K562 (cell line): ENCODE measurements at regions not wholly inside any gene's neighbourhood (a gene's known extent, or its start where the extent isn't known, plus 50 kb on each side); places are given as distances from the start of the nearest gene placed in this dataset.

Experiments used
- CBFA2T3 ChIP-seq: fragments of 450-650 bp; IDR thresholded peaks from 2 replicates; pipeline ENCODE4 v1.6.1; 2017
- CTBP1 ChIP-seq: fragments of 450-650 bp; IDR thresholded peaks from 2 replicates; pipeline ENCODE4 v1.6.1; 2016; ENCODE audit warnings: borderline replicate concordance
- DIDO1 ChIP-seq: fragments of 450-650 bp; IDR thresholded peaks from 2 replicates; pipeline ENCODE4 v1.6.1; 2016; ENCODE audit warnings: low read depth, missing biosample characterization, missing genetic modification characterization
- DMBX1 ChIP-seq: fragments of 250-450 bp; sonication (Bioruptor Pico); IDR thresholded peaks from 2 replicates; pipeline ENCODE4 v1.8.0; 2022; ENCODE audit warnings: inconsistent platforms, mild to moderate bottlenecking, moderate library complexity, borderline replicate concordance
- HDAC3 ChIP-seq: fragments of 450-650 bp; IDR thresholded peaks from 2 replicates; pipeline ENCODE4 v1.6.1; 2018; ENCODE audit warnings: borderline replicate concordance, mild to moderate bottlenecking, moderate library complexity; ENCODE audit not compliant: partially characterized antibody
- NR1H2 ChIP-seq: sonication (generic); formaldehyde crosslinking; IDR thresholded peaks from 2 replicates; pipeline ENCODE4 v1.4.0; 2020; ENCODE audit warnings: mild to moderate bottlenecking, missing genetic modification reagents
- PURB ChIP-seq: sonication (generic); formaldehyde crosslinking; IDR thresholded peaks from 2 replicates; pipeline ENCODE4 v1.9.0; 2021; ENCODE audit warnings: low read depth, mild to moderate bottlenecking, missing genetic modification reagents
- RAD21 ChIP-seq, 2 experiments: fragments of 250-450 bp in 1 of 2; fragments of 450-650 bp in 1 of 2; sonication (Bioruptor Pico) in 1 of 2; formaldehyde crosslinking in 1 of 2; IDR thresholded peaks in 1 of 2; conservative IDR thresholded peaks in 1 of 2; 2 replicates each; pipeline versions ENCODE4 v1.4.0 to v1.8.0; 2020 to 2022; ENCODE audit warnings: mild to moderate bottlenecking in 2 of 2, moderate library complexity in 1 of 2
- RBFOX2 ChIP-seq: fragments of 200-400 bp; formaldehyde crosslinking; IDR thresholded peaks from 2 replicates; pipeline ENCODE4 v1.6.1; 2017; ENCODE audit warnings: low read depth, mild to moderate bottlenecking, low read length, moderate library complexity
- RHOXF2B ChIP-seq: fragments of 250-450 bp; sonication (Bioruptor Pico); conservative IDR thresholded peaks from 2 replicates; pipeline ENCODE4 v1.5.1; 2021
- ZBTB17 ChIP-seq: fragments of 450-650 bp; formaldehyde crosslinking; IDR thresholded peaks from 2 replicates; pipeline ENCODE4 v1.4.0; 2020; ENCODE audit warnings: mild to moderate bottlenecking
- ZKSCAN8 ChIP-seq: fragments of 200-800 bp; sonication (Bioruptor generic); IDR thresholded peaks from 2 replicates; pipeline ENCODE4 v1.6.1; 2016; ENCODE audit warnings: missing genetic modification characterization, missing compliant biosample characterization
- ZNF121 ChIP-seq: sonication (generic); formaldehyde crosslinking; conservative IDR thresholded peaks from 2 replicates; pipeline ENCODE4 v1.8.0; 2022; ENCODE audit warnings: missing genetic modification reagents
- ZNF239 ChIP-seq: fragments of 250-450 bp; sonication (Bioruptor Pico); IDR thresholded peaks from 2 replicates; pipeline ENCODE4 v1.4.0; 2020; ENCODE audit warnings: mild to moderate bottlenecking
- ZNF311 ChIP-seq: fragments of 250-450 bp; sonication (Bioruptor Pico); IDR thresholded peaks from 2 replicates; pipeline ENCODE4 v1.4.0; 2020; ENCODE audit warnings: mild to moderate bottlenecking, moderate library complexity
- ZNF79 ChIP-seq: fragments of 250-450 bp; sonication (Bioruptor Pico); IDR thresholded peaks from 2 replicates; pipeline ENCODE4 v1.4.0; 2020; ENCODE audit warnings: low read depth, mild to moderate bottlenecking, moderate library complexity
- TF ChIP-seq, protein P1 (sequence below): fragments of 450-650 bp; conservative IDR thresholded peaks from 2 replicates; pipeline ENCODE4 v1.6.1; 2016; ENCODE audit warnings: missing genetic modification characterization, low read depth, mild to moderate bottlenecking, control low read depth, missing compliant biosample characterization
- TF ChIP-seq, protein P2 (sequence below): fragments of 450-650 bp; IDR thresholded peaks from 2 replicates; pipeline ENCODE4 v1.6.1; 2016; ENCODE audit warnings: missing biosample characterization, missing genetic modification characterization
- TF ChIP-seq, protein P3 (sequence below): fragments of 450-650 bp; formaldehyde crosslinking; IDR thresholded peaks from 2 replicates; pipeline ENCODE4 v1.4.0; 2020; ENCODE audit warnings: mild to moderate bottlenecking, moderate library complexity
- TF ChIP-seq, protein P4 (sequence below), 2 experiments: fragments of 250-450 bp in 1 of 2; fragments of 450-650 bp in 1 of 2; sonication (Bioruptor Pico) in 1 of 2; IDR thresholded peaks; 2 replicates each; pipeline versions ENCODE4 v1.6.1 to v1.8.0; 2016 to 2021; ENCODE audit warnings: mild to moderate bottlenecking in 2 of 2, moderate library complexity in 2 of 2, missing compliant biosample characterization in 1 of 2, missing genetic modification characterization in 1 of 2

DNA sequence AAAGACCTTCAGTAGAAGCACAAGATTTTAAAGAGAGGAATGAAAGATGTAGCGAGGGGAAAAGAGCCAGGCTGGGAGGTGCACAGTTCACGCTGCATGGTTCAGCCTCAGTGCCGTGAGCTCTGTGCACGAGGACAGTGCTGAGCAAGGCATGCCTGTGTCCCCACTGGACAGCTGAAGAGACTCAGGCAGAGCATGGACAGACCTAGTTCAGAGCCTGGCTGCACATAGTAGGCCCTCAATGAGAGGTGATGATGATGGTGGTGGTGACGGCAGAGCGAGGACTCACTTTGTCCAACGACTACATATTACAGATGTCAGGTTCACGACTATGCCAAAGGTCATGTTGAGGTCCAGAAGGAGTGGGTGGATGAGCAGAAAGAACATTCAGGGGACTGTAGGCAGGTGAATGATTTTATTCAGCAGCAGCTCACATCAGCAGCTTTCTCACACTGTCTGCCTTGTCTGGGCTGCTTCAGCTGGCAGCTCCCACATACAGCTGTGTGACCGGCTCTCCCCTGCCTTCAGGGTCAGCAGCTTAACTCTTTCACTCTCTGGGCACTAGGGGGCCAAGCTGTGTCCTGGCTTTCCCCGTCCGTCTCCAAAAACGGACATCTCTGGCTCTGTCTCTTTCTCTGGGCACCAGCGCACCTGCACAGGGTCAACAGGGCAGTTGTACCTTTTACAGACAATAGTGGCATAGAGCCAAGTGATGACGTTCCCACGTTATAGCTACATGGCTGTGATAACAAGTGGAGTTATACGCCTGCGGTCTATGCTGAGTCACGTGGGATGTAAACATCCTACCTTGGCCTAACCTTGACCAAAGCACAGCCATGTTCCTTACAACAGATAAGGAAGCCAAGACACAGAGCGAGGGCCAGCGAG, 83.4 kb upstream of the KCNK12 start (continued):
- TF ChIP-seq, protein P1, sequence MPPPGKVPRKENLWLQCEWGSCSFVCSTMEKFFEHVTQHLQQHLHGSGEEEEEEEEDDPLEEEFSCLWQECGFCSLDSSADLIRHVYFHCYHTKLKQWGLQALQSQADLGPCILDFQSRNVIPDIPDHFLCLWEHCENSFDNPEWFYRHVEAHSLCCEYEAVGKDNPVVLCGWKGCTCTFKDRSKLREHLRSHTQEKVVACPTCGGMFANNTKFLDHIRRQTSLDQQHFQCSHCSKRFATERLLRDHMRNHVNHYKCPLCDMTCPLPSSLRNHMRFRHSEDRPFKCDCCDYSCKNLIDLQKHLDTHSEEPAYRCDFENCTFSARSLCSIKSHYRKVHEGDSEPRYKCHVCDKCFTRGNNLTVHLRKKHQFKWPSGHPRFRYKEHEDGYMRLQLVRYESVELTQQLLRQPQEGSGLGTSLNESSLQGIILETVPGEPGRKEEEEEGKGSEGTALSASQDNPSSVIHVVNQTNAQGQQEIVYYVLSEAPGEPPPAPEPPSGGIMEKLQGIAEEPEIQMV (tag) = 0 out of 2 replicates have a peak, but pooled peaks have one; percentile 54
- peak; percentile 89; the same call in 1 of the 2 replicates for TF ChIP-seq DMBX1
- TF ChIP-seq CTBP1 = peak; percentile 69; the same call in 1 of the 2 replicates
- no peak for TF ChIP-seq HDAC3
- 0 out of 2 replicates have a peak, but pooled peaks have one; percentile 31 for TF ChIP-seq ZNF311 (CRISPR knock-in tag)
- TF ChIP-seq RBFOX2 = no peak
- TF ChIP-seq RHOXF2B = no peak; the same call in 1 of the 2 replicates
- TF ChIP-seq ZNF79 (CRISPR knock-in tag) = no peak
- TF ChIP-seq DIDO1 (tag) = 0 out of 2 replicates have a peak, but pooled peaks have one; percentile 34
- TF ChIP-seq, protein P2, sequence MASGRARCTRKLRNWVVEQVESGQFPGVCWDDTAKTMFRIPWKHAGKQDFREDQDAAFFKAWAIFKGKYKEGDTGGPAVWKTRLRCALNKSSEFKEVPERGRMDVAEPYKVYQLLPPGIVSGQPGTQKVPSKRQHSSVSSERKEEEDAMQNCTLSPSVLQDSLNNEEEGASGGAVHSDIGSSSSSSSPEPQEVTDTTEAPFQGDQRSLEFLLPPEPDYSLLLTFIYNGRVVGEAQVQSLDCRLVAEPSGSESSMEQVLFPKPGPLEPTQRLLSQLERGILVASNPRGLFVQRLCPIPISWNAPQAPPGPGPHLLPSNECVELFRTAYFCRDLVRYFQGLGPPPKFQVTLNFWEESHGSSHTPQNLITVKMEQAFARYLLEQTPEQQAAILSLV (tag) = peak; percentile 90
- TF ChIP-seq NR1H2 (CRISPR knock-in tag) = no peak
- TF ChIP-seq CBFA2T3 = peak; percentile 48
- TF ChIP-seq ZNF121 (CRISPR knock-in tag) = no peak
- TF ChIP-seq ZNF239 = peak; percentile 62; the same call in 1 of the 2 replicates
- no peak for TF ChIP-seq PURB (CRISPR knock-in tag)
- peak; percentile 32 to 48 for TF ChIP-seq RAD21 (CRISPR knock-in tag; conservative IDR thresholded peaks at IDR 0.05 in 1 of 2, IDR thresholded peaks at IDR 0.05 in 1 of 2)
- TF ChIP-seq, protein P3, sequence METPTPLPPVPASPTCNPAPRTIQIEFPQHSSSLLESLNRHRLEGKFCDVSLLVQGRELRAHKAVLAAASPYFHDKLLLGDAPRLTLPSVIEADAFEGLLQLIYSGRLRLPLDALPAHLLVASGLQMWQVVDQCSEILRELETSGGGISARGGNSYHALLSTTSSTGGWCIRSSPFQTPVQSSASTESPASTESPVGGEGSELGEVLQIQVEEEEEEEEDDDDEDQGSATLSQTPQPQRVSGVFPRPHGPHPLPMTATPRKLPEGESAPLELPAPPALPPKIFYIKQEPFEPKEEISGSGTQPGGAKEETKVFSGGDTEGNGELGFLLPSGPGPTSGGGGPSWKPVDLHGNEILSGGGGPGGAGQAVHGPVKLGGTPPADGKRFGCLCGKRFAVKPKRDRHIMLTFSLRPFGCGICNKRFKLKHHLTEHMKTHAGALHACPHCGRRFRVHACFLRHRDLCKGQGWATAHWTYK (CRISPR knock-in tag) = peak; percentile 93
- TF ChIP-seq ZBTB17 = peak; percentile 79
- TF ChIP-seq, protein P4, sequence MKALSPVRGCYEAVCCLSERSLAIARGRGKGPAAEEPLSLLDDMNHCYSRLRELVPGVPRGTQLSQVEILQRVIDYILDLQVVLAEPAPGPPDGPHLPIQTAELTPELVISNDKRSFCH (CRISPR knock-in tag; IDR thresholded peaks at IDR 0.05) = peak; percentile 25; the same call in 1 of the 2 replicates
- TF ChIP-seq, protein P4 (tag; IDR thresholded peaks at IDR 0.05) = peak; percentile 94
- peak; percentile 60; the same call in 1 of the 2 replicates for TF ChIP-seq ZKSCAN8 (CRISPR knock-in tag)
